Umbilical cord (tissue), 1 donor: ENCODE measurements at regions not wholly inside any gene's neighbourhood (a gene's known extent, or its start where the extent isn't known, plus 50 kb on each side); places are given as distances from the start of the nearest gene placed in this dataset.
A peak's percentile ranks its signal among the peaks of the same experiment; 100 is the strongest.

ENCODE experiments used
- DNase-seq: peaks from one replicate; pipeline ENCODE4 v3.0.0-alpha.2; 2015; ENCODE audit warnings: low spot score

DNA sequence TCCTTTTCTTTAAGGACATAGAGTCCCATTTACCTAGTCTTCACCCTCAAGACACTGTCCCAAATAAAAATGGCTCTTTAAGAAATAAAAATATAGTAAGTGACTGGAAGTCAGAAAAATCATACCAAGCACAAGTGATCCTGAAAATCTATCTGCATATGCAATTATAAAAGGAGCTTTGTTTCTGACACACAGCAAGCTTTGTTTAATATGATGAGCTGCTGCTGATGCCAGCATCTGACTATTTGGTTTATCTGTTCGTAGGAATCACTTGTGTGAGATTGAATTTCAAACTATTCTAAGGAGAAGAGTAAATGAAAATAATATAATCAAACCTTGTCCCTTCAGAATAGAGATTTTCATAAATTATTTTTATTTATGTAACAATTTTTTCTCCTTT lies 332.4 kb downstream of the PCDH7 start:
- DNase-seq: no peak

DNA sequence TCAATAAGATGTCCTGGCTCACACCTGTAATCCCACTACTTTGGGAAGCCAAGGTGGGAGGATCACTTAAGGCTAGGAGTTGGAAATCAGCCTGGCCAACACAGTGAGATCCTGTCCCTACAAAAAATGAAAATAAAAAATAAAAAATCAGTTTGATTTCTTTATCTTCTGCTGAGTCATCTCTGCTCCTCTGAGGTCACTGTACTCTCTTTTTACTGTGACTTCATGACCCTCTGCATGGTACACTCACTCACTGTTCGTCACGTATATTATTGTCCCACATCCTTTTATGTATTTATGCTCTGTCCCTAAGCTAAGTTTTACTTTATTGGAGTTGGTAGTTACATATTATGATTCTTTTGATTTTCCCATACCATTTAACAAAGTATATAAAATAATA lies 333.3 kb downstream of the PCDH7 start:
- no peak for DNase-seq

DNA sequence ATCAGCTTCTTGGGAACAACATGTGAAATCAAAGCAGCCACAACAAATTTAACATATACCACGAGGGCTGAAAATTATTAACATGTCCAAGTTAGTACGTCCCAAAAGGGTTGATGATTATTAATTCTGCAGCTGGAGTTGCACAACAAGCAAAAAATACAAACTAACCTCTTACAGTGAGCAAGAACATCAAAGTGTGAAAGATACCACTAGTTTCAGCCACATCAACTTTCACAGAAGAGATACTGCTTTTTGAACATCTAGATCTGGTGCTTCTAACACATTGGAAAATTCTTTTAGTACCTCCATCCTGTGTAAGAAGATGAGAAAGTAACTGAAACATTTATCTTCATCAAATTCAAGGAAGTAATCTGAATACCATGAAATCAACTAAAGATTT lies 334.1 kb downstream of the PCDH7 start:
- no peak for DNase-seq

DNA sequence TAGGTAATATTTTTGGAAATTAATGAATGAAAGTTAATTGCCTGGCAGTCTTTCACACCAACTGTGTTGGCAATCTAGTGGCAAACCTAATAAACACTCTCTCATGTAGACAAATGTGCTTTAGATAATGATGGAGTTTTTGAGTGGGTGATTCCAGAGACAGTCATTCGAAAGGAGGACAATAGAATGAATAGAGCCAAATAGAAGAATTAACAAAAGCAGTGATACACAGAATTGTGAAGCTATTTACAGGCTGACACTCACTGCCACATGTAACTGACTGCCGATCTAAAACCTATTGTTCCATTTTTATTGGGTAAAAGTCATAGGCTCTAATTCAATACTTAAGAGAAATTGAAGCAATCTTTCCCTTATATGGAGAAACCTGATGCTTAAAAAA lies 338.5 kb downstream of the PCDH7 start:
- no peak for DNase-seq

DNA sequence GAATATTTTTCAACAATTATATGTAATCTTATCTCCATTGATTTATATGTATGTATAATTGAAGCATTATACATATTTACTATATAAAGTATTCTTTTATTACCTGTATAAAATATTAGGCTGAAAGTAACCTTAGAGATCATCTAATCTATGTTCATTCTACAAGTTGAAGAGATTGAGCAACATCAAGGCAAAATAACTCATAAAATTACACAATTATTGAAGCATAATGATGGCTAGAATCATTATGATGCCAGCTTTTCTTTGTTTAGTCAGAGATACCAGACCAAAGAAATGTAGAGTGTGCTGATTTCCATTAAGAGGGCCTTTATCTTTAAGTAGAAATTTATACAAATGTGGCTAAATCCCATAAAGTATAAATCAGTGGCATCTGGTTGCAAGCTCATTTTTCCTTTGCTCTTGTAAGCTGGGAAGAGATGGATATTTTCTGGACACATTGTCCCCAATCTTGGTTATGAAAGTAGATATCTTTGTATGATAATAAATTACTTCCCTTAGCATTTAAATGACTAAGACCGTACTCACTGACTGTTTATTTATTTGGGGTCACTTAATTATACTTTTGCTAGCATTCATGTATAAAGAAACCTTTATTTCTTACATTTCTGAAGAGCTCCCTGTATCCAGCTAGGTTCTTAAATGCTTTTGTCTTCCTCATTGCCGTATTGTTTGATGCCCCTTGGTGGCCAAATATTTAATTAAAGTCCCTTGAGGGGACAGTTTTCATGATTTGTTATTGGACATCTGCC lies 339.8 kb downstream of the PCDH7 start:
- no peak for DNase-seq

DNA sequence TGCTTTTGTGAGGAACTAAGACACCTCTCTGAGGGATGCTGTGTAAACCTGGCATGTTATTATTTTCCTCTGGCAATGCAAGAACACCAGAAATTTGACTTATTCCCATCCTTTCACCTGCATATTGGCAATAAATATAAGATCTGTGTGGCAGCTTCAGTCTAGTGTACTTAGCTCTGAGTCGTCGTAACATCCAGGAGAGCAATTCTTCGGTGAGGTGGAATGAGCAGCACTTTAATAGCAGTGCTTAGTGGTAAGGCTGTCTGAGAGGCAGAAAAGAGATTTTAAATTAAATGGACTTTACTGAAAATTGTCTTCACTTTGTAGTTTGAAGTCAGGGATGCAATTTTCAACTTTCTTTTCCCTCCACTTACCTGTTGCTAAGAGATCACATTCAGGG lies 344.9 kb downstream of the PCDH7 start:
- no peak for DNase-seq

DNA sequence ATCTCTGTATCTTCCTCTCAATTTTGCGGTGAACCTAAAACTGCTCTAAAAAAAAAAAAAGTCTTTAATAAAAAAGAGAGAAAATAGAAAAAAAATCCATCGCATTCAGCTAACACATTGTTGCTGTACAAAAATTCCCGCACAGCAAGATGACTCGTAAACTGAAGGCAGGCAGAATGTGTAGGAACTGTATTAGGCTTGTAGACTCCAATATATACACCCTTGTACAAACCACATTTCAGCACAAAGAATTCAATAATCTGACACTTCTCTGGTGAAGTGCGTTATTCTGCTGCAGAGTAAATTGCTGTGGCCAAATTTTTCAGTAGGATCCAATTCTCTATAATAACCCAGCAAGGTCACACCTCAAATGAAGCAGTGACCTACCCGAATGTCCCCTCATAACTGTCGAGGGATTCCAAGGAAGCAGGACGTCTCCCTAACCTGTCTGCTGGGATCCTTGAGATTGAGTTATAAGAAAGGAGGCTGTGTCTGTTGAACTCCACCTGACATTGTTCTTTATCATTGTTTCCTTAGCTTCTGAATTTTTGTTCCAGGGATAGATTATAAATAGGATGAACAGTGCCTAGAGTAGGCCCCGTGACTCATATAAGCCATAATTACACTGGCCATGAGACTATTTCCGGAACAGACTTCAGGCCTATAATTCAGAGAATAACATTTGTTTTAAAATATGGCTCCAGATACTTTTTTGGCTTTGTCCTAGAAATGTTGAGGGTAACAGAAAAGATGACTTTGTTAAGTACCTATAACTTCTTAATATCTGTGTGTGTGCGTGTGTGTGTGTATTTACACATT lies 348.3 kb downstream of the PCDH7 start:
- no peak for DNase-seq

DNA sequence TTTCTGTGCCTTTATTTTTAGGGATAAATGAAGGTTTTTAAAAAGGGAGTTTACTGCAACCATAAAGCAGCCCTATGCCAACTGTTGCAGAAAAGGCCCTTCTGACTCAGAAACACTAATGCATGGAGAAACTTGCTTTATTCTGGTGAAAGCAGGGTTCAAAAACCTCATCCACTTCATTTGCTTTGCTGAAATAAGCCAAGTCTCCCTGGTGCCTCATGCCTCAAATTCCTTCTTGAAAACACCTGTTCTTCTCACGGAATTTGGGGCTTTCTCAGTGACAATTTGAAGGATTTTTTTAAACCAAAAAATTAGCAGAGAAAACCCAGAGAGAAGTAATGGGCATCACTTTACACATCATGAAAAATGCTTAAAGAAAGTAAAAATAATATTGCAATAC lies 349.0 kb downstream of the PCDH7 start:
- no peak for DNase-seq

DNA sequence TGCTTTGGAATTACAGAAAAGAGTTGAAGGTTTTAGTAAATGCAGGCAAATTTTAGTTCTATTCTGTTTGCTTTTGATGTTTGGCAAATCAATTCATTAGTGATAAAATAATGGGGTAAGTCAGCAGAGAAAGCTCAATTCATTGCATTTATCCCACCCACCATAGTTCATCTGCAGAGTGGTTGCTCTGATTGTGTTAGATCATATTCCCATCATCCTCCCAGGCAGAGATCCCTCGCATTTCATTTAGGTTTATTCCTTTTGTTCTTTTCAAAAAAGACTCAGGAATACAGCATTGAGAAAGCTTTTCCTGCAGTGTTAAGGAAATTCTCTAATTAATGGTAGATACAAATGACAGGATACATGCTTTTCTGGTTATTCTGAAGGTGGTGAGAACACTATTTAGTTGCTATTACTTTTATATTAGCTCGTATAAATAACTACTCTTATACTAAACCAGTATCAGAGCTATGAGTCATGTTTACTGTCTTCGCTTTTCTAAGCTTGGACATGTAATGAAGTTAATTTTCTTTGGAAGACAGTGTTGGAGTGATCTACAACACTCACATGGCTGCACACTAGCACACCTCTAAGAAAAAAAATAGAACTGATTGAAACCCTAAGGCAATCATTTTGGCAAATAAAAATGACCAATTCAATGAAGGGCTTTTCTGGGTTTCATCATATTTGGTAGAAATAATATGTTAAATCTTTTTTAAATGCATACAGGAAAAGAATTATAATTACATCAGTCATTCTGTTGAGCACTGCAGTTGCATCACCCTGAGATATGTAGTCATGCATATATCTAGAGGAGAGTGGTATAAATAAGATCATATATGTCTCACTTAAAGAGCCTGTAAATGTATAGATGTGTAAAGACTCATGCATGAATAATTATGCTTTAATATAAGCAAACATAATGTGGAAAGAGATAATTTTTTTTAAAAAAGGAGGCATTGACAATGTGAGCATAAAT lies 351.6 kb downstream of the PCDH7 start:
- DNase-seq: no peak

DNA sequence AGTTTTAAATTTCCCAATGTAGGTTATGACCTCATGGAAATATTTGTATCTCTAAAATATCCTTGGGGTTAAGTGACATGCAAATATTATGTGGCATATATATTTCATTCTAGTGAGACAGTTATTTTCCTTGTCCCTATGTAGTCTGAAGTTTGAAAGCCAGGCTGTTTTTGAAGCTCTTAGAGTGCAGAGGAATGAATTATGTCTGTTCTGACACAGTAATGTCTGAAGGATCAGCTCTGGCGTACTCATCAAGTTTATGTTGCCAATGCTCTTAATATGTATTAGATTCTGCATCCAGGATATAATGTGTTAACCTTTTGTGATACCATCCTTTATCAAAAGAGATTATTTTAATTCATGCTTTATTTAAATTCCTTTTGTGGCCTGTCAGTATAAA lies 355.8 kb downstream of the PCDH7 start:
- peak; percentile 87 for DNase-seq

DNA sequence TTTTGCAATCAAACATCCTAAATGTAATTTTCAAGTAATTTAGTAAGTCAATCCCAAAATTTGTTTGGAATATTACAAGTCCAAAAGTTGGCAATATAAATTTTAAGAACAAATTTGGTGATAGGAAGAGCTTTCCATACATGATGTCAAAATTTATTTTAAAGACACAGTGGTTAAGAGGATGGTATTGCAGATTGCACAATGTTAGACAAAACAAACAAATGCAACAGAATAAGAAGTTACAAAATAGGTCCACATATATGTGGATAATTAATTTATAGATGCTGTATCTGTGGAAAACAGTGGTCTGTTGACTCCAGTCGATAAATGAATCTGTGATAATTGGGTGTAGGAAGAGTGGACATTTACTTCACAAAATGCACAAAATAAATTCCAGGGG lies 358.5 kb downstream of the PCDH7 start:
- no peak for DNase-seq

DNA sequence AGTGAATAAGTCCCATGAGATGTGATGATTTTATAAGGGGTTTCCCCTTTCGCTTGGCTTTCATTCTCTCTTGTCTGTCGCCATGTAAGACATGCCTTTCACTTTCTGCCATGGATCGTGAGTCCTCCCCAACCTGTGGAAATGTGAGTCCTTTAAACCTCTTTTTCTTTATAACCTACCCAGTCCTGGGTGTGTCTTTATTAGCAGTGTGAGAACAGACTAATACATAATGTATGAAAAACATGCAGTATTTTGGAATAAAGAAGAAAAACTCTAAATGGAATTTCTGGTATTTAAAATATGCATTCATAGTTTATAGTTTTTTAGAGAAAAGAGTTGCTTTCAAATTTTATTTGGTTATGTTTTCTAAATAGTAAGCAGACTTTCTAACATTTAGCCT lies 360.7 kb downstream of the PCDH7 start:
- DNase-seq: no peak

DNA sequence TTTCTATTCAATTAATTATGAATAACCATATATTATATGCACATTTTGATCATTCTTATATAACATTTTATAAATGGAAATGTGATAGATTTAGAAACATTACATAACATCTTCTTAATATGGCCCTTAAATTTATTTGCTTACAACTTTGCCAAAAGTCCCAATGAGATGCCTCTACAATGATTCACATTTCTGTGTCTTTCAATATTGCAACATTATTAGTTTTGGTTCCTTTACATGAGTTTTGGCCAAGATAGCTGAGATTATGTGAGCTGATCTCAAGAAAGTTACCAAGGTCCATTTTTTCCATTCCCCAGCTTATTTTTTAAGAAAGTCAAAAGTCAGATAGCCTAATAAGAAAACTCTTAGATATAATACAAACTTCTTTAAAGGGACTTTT lies 361.2 kb downstream of the PCDH7 start:
- DNase-seq: peak; percentile 69

DNA sequence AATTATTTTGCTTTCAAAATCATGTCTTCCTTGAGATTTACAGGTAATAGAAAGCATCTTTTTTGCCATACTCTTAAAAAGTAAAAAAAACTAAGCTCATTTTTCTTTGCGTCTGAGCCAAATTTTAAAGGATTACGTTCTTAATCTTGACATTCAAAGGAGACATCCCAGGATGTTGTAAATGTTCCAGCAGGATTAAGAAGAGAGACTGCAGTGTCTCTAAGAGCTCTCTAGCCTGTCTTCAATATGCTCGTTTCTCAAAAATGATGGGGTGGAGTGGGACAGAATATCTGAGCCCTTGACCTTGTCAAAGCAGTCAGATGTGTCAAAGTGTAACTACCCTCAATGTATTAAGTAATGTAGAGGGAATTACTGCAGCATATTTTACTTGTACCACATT lies 363.3 kb downstream of the PCDH7 start:
- DNase-seq: peak; percentile 92

DNA sequence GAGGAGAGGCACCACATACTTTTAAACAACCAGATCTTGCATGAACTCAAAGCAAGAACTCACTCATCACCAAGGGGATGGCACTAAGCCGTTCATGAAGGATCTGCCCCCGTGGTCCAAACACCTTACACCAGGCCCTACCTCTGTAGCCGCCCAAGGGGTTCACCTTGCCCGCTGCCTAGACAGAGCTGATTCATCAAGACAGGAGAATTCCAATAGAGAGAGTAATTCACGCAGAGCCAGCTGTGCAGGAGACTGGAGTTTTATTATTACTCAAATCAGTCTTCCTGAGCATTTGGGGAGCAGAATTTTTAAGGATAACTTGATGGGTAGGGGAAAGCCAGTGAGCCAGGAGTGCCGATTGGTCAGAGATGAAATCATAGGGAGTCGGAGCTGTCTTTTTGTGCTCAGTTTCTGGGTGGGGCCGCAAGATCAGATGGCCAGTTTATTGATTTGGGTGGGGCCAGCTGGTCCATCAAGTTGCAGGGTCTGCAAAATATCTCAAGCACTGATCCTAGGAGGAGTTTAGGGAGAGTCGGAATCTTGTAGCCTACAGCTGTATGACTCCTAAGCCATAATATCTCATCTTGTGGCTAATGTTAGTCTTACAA lies 364.7 kb downstream of the PCDH7 start:
- DNase-seq: no peak

DNA sequence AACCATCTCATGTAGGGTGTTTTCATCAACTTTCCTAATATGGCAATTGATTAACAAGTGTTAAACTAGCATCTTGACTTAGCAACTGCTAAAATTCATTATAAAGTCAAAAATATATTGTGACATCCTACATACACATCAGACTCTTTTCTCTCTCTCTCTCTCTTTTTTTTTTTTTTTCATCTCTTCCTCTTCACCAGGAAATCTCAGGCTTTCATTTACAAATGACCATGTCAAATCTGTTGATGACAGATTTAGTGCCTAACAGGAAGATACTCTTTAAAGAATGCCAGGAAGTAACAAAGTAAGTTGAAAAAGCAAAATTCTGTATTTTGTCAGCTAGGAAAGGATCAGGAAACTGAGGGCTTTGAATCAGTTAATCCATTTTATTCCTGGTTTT lies 365.5 kb downstream of the PCDH7 start:
- no peak for DNase-seq

DNA sequence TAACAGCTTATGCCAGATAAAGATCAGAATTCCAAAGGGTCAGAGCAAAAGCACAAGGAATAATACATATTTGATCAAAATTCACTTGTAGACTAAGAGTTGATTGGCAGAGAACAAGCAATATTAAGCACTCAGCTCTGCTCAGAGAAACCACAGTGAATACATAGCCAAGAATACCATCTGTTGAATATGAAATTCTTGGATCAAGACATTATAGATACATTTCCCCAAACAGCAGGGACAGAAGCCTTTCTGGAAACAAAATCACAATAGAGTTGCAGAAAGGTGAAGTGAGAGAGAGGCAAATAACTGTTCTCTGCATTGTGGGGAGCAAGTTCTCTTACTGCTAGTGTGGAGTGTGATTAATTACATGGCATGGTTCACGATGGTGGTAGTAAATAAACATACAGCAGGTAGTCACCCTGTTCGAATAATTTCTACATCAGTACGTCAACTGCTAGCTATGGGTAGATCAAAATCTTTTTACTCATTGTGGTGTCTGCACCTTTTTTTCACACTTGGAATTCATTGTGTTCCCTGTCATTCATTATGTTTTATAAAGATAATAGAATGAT lies 366.7 kb downstream of the PCDH7 start:
- no peak for DNase-seq

DNA sequence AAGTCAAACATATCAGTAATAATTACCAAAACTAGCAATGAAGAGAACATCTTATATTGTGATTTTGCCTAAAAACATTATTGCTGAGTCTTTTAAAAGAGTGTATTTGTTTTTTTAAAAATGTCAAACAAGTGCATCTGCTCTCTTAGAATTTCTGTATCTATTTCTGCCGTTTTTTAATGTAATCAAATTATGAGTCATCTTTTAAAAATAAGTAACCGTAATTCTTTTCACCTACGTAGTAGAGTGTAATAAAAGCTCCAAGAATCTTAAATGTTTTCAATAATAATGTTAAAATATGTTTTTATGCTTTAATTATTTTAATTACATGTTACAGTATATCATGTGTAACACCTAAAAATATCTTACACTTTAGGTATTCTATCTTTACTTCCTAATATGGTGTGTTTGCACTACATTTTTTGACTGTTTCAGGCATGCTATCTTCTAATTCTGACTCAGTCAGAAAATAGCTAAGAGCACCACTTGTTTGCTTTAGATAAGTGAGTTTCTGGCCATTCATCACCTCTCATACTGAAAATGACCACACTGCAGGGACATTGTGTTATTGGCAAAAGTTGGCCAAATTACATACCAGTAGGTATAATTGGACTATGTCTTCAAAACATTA lies 368.5 kb downstream of the PCDH7 start:
- DNase-seq: no peak

DNA sequence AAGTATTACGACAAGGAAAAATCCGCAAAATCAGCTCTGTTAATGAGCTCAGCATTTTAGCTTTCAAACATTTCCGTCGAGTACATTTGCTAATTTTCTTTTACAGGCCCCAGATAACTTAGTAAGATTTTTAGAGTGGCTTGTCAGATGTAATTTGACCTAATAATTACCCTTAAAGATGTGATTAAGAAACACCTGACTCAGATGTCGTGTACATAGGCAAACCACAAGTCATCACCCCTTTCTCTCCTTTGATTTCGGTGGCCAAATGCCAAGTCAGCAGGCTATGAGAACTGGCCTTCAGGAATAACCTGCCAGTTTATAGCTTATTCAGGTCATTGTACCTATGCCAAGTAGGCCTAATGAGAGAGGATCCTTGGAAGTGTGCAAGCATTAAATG lies 369.6 kb downstream of the PCDH7 start:
- no peak for DNase-seq

DNA sequence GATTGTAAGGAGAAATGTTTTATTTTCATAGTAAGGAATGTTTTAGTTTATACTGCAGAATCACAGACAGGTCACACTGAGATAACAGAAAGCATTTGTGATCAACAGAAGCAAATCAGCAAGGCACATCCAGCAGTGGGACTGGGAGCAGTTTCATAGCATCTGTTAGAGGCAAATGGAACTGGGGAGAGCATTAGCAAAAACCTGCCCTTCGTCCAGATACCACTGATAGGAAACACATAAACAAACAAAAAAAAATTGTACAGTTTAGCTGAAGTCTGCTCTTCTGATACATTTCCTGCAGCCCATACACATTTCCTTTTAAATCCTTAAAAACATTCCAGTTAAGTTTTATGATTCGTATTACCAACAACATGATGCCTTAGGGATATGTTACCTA lies 374.3 kb downstream of the PCDH7 start:
- DNase-seq: no peak

DNA sequence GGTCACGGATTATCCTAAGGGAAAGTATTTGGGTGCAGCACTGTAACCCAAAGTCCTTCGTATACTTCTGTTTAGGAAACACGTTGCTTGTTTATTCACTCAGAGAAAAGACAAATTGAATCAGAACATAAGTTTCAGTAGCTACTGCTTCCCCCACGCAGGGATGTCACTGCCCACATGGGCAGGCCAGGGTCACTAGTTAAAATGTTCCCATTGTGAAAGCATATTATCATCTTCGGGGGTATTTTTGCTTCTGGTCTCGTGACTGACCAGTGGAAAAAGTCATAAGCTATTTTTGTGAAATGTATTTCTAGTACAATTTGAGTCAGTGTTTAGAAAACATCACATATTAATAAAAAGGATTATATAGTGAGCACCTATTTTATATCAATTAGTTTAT lies 377.8 kb downstream of the PCDH7 start:
- no peak for DNase-seq
